ENCODE measurements at regions not wholly inside any gene's neighbourhood (a gene's known extent, or its start where the extent isn't known, plus 50 kb on each side); places are given as distances from the start of the nearest gene placed in this dataset.
"Not testable (repeated sequence)": the region's sequence is repeated elsewhere in the genome, so short reads cannot be mapped to it uniquely, and the experiment has no call there.

GRCh38 chr9:42513535-42513934 is 330.1 kb downstream of the SPATA31A6 start:
- TF ChIP-seq CTCF (conservative IDR thresholded peaks at IDR 0.05; ENCODE audit: low read length); EZH2phosphoT487 (IDR thresholded peaks at IDR 0.05; ENCODE audit: borderline replicate concordance, low read depth, low read length): not testable (repeated sequence)

All from OCI-LY7 (cell line).